Neutrophil (primary cell): ENCODE measurements at regions not wholly inside any gene's neighbourhood (a gene's known extent, or its start where the extent isn't known, plus 50 kb on each side); places are given as distances from the start of the nearest gene placed in this dataset.

Source experiments
- H3K27ac ChIP-seq: fragments of 200-600 bp; sonication (generic); 2 replicates; pipeline ENCODE4 v1.5.1; 2016; ENCODE audit warnings: mild to moderate bottlenecking, moderate library complexity
- H3K27me3 ChIP-seq: fragments of 200-600 bp; sonication (generic); 2 replicates; pipeline ENCODE4 v1.6.0; 2016; ENCODE audit warnings: mild to moderate bottlenecking
- H3K36me3 ChIP-seq: fragments of 200-600 bp; sonication (generic); 2 replicates; pipeline ENCODE4 v1.5.1; 2017
- H3K4me1 ChIP-seq, 2 experiments: fragments of 200-600 bp in 1 of 2; sonication (generic) in 1 of 2; 1 replicate in 1 of 2; 2 replicates in 1 of 2; pipeline versions ENCODE4 v1.5.1 to v1.6.1; 2013 to 2016; ENCODE audit warnings: low read depth in 1 of 2, low read length in 1 of 2, mild to moderate bottlenecking in 1 of 2, moderate library complexity in 1 of 2; ENCODE audit not compliant: control insufficient read depth in 1 of 2, insufficient read depth in 1 of 2
- H3K4me3 ChIP-seq, 2 experiments: fragments of 200-600 bp in 1 of 2; sonication (generic) in 1 of 2; 1 replicate in 1 of 2; 2 replicates in 1 of 2; pipeline ENCODE4 v1.5.1; 2013 to 2016; ENCODE audit warnings: low read depth in 1 of 2, low read length in 1 of 2, mild to moderate bottlenecking in 1 of 2, moderate library complexity in 1 of 2
- H3K9me3 ChIP-seq: fragments of 200-600 bp; sonication (generic); 2 replicates; pipeline ENCODE4 v1.5.1; 2016
- TF ChIP-seq, protein P1 (sequence below): fragments of 200-600 bp; sonication (generic); IDR thresholded peaks from 2 replicates; pipeline ENCODE4 v1.5.1; 2016; ENCODE audit warnings: antibody characterized with exemption

DNA sequence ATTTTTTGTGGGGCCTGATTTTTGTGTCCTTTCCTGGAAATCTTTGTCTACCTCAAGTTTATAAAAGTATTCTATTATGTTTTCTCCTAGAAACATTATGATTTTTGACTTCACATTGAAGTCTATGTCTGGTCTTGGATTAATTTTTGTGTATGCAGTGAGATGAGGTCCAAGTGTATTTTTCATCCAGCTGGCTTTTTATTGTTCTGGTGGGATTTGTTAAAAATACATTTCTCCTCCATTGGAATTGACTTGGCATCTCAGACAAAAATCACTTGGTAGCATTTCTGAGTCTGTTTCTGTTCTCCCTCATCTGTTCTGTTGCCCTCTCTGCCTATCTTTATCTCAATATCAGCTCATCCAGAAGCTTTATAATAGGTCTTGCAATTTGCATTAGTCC, 109.0 kb downstream of the IRX1 start:
- Histone ChIP-seq H3K4me3 (no peak overlapping the region), H3K27ac (no peak overlapping the region), H3K36me3 (no peaks in the 10 kb centered on the region), H3K27me3 (no peaks in the 10 kb centered on the region), H3K9me3 (no peaks in the 10 kb centered on the region), H3K4me1 (no peaks in the 10 kb centered on the region)
- TF ChIP-seq, protein P1, sequence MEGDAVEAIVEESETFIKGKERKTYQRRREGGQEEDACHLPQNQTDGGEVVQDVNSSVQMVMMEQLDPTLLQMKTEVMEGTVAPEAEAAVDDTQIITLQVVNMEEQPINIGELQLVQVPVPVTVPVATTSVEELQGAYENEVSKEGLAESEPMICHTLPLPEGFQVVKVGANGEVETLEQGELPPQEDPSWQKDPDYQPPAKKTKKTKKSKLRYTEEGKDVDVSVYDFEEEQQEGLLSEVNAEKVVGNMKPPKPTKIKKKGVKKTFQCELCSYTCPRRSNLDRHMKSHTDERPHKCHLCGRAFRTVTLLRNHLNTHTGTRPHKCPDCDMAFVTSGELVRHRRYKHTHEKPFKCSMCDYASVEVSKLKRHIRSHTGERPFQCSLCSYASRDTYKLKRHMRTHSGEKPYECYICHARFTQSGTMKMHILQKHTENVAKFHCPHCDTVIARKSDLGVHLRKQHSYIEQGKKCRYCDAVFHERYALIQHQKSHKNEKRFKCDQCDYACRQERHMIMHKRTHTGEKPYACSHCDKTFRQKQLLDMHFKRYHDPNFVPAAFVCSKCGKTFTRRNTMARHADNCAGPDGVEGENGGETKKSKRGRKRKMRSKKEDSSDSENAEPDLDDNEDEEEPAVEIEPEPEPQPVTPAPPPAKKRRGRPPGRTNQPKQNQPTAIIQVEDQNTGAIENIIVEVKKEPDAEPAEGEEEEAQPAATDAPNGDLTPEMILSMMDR, result no peak

- Histone ChIP-seq H3K27me3 (no peaks in the 10 kb centered on the region), H3K9me3 (no peaks in the 10 kb centered on the region), H3K4me1 (no peaks in the 10 kb centered on the region), H3K27ac (no peak overlapping the region), H3K4me3 (no peak overlapping the region), H3K36me3 (no peaks in the 10 kb centered on the region)
- TF ChIP-seq, protein P1, result no peak
These were observed 113.6 kb downstream of the IRX1 start for GRCh38 chr5:3709068-3709716.

DNA sequence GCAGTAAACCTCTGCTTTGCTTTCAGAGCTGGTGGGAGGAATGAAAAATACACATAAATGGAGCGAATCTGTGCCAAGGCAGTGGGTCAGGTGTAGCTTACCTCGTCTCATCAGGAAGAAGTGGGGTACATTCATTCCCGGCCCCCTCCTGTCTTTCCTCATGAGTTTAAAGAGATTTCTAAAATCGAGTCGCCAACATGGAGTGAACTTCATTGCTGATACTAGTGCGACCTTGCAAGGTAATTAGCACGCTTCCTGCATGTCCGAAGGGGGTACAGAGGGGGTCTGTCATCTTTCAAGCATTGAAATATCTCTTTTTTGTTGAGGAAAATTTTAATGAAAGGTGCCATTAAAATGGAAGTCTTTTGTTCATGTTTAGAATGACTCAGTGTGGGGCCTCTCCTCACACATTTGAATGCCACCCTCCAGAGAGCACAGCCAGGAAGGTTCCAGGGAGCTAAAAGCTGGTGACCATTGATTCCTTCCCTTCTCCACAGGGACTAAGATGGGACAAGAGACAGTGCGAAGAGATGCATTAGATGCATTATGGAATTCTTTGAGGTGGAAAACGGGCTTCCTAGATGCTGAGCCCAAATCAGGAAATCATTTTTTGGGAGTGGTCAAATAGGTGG, 114.2 kb downstream of the IRX1 start:
- TF ChIP-seq, protein P1, result no peak
- Histone ChIP-seq H3K27me3 (no peaks in the 10 kb centered on the region), H3K36me3 (no peaks in the 10 kb centered on the region), H3K27ac (no peak overlapping the region), H3K4me3 (no peak overlapping the region), H3K4me1 (no peaks in the 10 kb centered on the region), H3K9me3 (no peaks in the 10 kb centered on the region)

DNA sequence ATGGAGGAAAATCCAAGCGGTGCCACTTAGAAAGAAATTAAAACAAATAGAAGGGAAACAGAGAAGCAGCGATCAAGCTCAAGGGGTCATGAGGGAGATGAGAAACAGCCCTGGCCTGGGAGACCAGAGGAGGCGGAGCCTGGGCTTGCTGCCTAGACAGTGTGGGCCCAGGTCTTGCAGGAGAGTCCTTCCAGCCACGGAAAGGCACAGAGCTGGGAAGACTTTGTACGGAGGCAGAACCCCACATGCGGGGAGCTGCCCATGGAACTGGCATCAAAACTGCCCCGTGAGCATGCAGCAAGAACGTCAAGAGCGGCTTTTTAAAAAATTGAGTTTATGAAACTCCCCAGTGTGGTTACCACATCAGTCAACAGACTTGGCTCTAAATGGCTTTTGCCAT, 119.4 kb downstream of the IRX1 start:
- no peaks in the 10 kb centered on the region for H3K4me1 ChIP-seq
- H3K9me3 ChIP-seq, result no peaks in the 10 kb centered on the region
- H3K27me3 ChIP-seq, result no peaks in the 10 kb centered on the region
- H3K36me3 ChIP-seq, result no peaks in the 10 kb centered on the region
- no peak overlapping the region for H3K27ac ChIP-seq
- TF ChIP-seq, protein P1, result no peak
- no peak overlapping the region for H3K4me3 ChIP-seq

- no peaks in the 10 kb centered on the region for H3K9me3 ChIP-seq
- TF ChIP-seq, protein P1, result no peak
- H3K4me3 ChIP-seq, result no peak overlapping the region
These were observed 134.0 kb downstream of the IRX1 start for GRCh38 chr5:3729631-3730030.

More at GRCh38 chr5:3729631-3730030, 134.0 kb downstream of the IRX1 start:
- Histone ChIP-seq H3K36me3 (no peaks in the 10 kb centered on the region), H3K27ac (no peak overlapping the region), H3K4me1 (no peaks in the 10 kb centered on the region), H3K27me3 (no peaks in the 10 kb centered on the region)
